ENCODE measurements at regions not wholly inside any gene's neighbourhood (a gene's known extent, or its start where the extent isn't known, plus 50 kb on each side); places are given as distances from the start of the nearest gene placed in this dataset.

DNA sequence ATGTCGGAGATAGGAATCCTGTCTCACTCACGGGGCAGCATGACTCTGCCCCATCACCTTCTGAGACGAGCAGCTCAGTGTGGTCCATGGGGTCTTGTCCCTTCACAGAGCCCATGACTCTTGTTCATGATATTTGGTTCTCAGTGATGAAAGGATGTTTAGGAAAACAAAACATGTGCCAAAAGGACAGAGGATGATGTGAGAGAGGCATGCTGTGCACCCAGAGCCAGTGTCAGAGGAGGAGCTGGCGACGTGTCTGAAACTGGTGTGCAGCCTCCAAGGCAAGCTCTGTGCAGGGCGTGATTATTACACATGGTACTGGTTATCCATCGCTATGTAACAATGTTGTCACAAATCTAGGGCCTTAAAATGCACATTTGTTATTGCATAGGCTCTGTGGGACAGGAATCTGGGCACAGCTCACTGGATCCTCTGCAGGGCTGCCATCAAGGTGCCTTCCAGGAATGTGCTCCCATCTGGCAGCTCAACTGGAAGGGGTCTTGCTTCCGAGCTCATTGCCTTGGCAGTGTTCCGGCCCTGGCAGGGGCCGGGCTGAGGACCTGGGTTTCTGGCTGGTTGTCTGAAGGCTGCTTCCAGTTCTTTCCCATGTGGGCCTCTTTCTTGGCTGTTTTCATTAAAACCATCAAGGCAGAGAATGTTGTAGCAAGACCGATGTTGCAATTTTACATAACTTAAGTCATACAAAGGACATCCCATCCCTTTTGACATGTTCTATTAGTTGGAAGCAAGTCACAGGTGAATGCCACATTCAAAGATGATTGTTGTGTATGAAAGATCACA lies 175.4 kb downstream of the ERMARD start:
- TF ChIP-seq EZH2 (IDR thresholded peaks at IDR 0.05; ENCODE audit: borderline replicate concordance) (no peak), EZH2phosphoT487 (IDR thresholded peaks at IDR 0.05; ENCODE audit: low read depth, severe bottlenecking, unreplicated experiment) (no peak)
- TF ChIP-seq, protein P1, sequence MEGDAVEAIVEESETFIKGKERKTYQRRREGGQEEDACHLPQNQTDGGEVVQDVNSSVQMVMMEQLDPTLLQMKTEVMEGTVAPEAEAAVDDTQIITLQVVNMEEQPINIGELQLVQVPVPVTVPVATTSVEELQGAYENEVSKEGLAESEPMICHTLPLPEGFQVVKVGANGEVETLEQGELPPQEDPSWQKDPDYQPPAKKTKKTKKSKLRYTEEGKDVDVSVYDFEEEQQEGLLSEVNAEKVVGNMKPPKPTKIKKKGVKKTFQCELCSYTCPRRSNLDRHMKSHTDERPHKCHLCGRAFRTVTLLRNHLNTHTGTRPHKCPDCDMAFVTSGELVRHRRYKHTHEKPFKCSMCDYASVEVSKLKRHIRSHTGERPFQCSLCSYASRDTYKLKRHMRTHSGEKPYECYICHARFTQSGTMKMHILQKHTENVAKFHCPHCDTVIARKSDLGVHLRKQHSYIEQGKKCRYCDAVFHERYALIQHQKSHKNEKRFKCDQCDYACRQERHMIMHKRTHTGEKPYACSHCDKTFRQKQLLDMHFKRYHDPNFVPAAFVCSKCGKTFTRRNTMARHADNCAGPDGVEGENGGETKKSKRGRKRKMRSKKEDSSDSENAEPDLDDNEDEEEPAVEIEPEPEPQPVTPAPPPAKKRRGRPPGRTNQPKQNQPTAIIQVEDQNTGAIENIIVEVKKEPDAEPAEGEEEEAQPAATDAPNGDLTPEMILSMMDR (IDR thresholded peaks at IDR 0.05; ENCODE audit: poor library complexity) = no peak
- Histone ChIP-seq H3K9me3 (ENCODE audit: low read depth) (no peaks in the 10 kb centered on the region), H3K79me2 (no peaks in the 10 kb centered on the region), H3K9me2 (replicated peaks; ENCODE audit: insufficient read depth) (no peaks in the 10 kb centered on the region), H3K36me3 (replicated peaks; ENCODE audit: insufficient read depth, low read depth) (no peaks in the 10 kb centered on the region), H3K27me3 (no peaks in the 10 kb centered on the region), H3K4me1 (ENCODE audit: insufficient read depth) (no peaks in the 10 kb centered on the region), H4K20me1 (ENCODE audit: insufficient read depth, poor library complexity, severe bottlenecking) (no peaks in the 10 kb centered on the region), H3K4me2 (no peak overlapping the region), H3K4me3 (no peak overlapping the region), H3K27ac (no peak overlapping the region), H2AFZ (no peak overlapping the region)
- no peak for DNase-seq (ENCODE audit: low spot score)
- 92% methylated on average over 11 of the region's 11 CpGs for WGBS (ENCODE audit: low lambda C conversion rate, missing lambda C conversion rate)

DNA sequence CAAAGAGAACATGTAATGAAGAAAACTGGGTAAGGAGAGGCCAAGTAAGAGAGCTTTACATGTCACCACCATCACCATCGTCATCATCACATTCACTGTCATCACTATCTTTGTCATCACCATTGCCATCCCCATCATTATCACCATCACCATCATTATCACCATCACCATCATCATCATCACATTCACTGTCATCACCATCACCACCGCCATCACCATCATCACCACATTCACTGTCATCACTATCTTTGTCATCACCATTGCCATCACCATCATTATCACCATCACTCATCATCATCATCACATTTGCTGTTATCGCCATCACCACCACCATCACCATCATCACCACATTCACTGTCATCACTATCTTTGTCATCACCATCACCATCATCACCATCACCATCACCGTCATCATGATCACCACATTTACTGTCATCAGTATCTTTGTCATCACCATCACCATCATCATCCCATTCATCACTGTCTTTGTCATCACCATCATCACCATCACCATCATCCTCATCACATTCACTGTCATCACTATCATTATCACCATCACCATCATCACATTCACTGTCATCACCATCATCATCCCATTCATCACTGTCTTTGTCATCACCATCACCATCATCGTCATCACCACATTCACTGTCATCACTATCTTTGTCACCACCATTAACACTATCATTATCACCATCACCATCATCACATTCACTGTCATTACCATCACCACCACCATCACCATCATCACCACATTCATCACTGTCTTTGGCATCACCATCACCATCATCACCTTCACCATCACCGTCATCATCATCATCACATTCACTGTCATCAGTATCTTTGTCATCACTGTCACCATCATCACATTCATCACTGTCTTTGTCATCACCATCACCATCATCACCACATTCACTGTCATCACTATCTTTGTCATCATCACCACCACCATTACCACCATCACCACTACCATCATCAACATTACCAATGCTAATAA lies 172.3 kb downstream of the ERMARD start:
- Histone ChIP-seq H3K4me3 (no peak overlapping the region), H3K4me2 (no peak overlapping the region), H3K36me3 (replicated peaks; ENCODE audit: insufficient read depth, low read depth) (no peaks in the 10 kb centered on the region), H3K79me2 (no peaks in the 10 kb centered on the region), H3K4me1 (ENCODE audit: insufficient read depth) (no peaks in the 10 kb centered on the region), H3K27ac (no peak overlapping the region), H3K9me2 (replicated peaks; ENCODE audit: insufficient read depth) (no peaks in the 10 kb centered on the region), H2AFZ (no peak overlapping the region), H4K20me1 (ENCODE audit: insufficient read depth, poor library complexity, severe bottlenecking) (no peaks in the 10 kb centered on the region), H3K27me3 (no peaks in the 10 kb centered on the region), H3K9me3 (ENCODE audit: low read depth) (no peaks in the 10 kb centered on the region)
- DNase-seq (ENCODE audit: low spot score) = no peak
- 97% methylated on average over 6 of the region's 6 CpGs for WGBS (ENCODE audit: low lambda C conversion rate, missing lambda C conversion rate)
- no peak for TF ChIP-seq EZH2phosphoT487 (IDR thresholded peaks at IDR 0.05; ENCODE audit: low read depth, severe bottlenecking, unreplicated experiment)
- TF ChIP-seq, protein P1 (IDR thresholded peaks at IDR 0.05; ENCODE audit: poor library complexity) = no peak
- TF ChIP-seq EZH2 (IDR thresholded peaks at IDR 0.05; ENCODE audit: borderline replicate concordance) = no peak

DNA sequence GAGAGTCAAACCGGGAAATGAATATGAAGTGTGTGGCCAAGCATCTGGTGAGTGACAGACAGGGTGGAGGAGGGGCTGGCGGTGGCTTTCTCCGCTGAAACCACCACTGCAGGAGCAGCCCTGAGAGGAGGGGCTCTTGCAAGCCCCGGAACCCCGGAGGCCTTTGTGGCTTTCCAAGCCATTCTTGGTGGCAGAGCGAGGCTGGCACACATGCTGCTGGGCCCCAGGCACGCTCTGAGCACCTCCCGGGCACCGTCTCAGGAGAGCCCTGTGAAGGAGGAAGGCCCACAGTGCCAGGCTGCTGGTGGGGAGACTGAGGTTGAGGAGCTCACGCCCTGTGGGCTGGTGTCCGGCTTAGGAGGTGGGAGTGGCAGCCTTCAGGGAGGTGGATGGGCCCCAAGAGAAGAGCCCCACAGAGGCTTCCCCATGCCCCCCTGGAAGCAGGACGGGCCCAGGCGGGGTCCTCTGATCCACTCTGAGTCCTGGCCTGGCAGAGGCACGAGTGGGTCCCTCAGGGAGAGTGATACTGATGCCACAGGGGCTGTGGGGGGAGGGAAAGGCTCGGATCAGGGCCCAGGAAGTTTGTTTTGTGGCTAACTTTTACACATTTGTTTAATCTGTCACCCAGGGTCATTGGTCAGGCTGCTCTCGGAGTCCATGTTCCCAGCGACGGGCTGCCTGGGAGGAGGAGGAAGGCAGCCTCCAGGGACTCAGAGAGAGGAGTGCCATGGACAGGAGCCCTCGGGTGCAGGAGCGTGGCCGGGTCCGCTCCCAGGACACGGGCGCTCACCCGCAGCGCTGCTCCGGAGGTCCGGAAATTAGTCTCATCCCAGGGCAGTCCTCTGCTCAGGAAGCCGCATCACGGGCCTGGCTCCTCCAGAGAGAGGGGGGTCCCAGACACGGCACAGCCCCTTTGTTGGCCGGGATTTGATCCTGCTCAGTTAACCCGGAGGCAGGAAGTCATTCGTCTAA lies 170.7 kb downstream of the ERMARD start:
- WGBS (ENCODE audit: low lambda C conversion rate, missing lambda C conversion rate) = 65% methylated on average over 30 of the region's 34 CpGs
- no peak for TF ChIP-seq EZH2 (IDR thresholded peaks at IDR 0.05; ENCODE audit: borderline replicate concordance)
- TF ChIP-seq EZH2phosphoT487 (IDR thresholded peaks at IDR 0.05; ENCODE audit: low read depth, severe bottlenecking, unreplicated experiment) = no peak
- TF ChIP-seq, protein P1 (IDR thresholded peaks at IDR 0.05; ENCODE audit: poor library complexity) = no peak
- no peaks in the 10 kb centered on the region for H3K27me3 ChIP-seq
- no peaks in the 10 kb centered on the region for H3K79me2 ChIP-seq
- H2AFZ ChIP-seq = no peak overlapping the region
- no peaks in the 10 kb centered on the region for H4K20me1 ChIP-seq (ENCODE audit: insufficient read depth, poor library complexity, severe bottlenecking)
- no peak overlapping the region for H3K27ac ChIP-seq
- H3K4me2 ChIP-seq = no peak overlapping the region
- no peaks in the 10 kb centered on the region for H3K36me3 ChIP-seq (replicated peaks; ENCODE audit: insufficient read depth, low read depth)
- H3K9me3 ChIP-seq (ENCODE audit: low read depth) = no peaks in the 10 kb centered on the region
- no peak overlapping the region for H3K4me3 ChIP-seq
- no peak for DNase-seq (ENCODE audit: low spot score)
- H3K9me2 ChIP-seq (replicated peaks; ENCODE audit: insufficient read depth) = no peaks in the 10 kb centered on the region
- no peaks in the 10 kb centered on the region for H3K4me1 ChIP-seq (ENCODE audit: insufficient read depth)
